ENCODE measurements at regions not wholly inside any gene's neighbourhood (a gene's known extent, or its start where the extent isn't known, plus 50 kb on each side); places are given as distances from the start of the nearest gene placed in this dataset.
A peak's percentile ranks its signal among the peaks of the same experiment; 100 is the strongest.
"Not testable (repeated sequence)": the region's sequence is repeated elsewhere in the genome, so short reads cannot be mapped to it uniquely, and the experiment has no call there.

GRCh38 chr6:120854583-120854982, 479.7 kb downstream of the TBC1D32 start:
- in situ Hi-C loops (cut with HindIII; ENCODE audit: low sequenced_read_pairs): no loop called here
- no peak for DNase-seq (ENCODE audit: low spot score)

DNA sequence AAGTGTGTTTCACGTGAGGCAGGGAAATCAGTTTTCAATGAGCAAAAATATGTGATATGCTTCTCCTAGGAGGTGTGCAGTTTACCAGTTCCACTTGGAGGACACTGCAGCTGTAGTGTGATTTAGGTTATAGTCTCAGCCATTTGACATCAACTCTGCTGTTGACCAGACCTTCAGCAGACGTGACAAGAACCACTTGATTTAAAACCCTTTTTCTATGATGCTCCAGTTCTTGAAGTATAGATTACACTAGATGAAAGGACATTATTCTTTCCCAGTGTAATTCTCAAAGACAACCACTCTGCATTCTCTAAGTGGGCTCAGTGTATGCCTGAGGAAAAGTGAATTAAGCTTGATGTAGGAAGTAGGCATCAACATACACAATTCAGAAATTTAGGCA, 480.8 kb downstream of the TBC1D32 start:
- in situ Hi-C loops (cut with HindIII; ENCODE audit: low sequenced_read_pairs): no loop called here
- DNase-seq (ENCODE audit: low spot score): no peak

DNA sequence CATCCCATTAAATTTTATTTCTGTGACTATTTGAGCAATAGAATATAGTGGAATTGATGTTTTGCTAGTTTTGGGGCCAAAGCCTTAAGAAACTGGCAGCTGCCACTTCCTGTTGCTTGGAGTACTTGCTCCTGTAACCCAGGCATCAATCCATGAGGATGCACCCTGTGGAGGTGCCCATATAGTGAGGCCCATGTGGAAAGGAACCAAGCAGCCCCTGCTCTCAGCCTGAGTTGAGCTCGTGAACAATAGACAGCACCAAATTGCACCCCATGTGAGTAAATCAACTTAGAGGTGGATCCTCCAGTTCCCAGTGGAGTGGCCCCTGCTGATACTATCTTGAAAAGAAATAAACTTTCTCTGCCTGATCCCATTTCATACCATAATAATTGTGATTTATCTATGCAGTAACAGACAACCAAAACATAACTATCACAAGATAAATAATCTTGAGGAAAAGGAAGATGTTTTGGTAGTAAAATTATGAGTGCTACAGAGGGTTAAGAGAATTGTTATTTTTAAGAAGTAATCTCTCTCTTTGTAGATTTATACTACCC, 481.9 kb downstream of the TBC1D32 start:
- in situ Hi-C loops (cut with HindIII; ENCODE audit: low sequenced_read_pairs): no loop called here
- no peak for DNase-seq (ENCODE audit: low spot score)

DNA sequence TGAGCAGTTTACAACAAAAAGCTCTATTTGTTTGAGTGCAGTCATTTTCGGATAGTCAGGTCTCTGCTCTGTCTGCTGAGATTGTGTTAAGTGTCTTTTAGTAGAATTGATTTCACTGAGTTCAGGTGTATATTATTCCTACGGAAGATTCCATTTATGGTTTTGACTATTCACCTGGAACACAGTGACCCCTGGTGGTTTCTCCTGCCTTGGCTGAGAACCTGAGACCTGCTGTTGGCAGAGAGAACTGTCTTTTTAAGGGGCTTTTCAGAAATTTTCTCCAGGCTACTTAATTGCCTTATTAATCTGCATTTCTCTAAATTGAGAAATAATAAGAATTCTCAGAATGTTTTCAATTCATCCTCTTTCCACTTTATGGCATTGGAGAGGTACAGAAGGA, 508.0 kb downstream of the TBC1D32 start:
- DNase-seq (ENCODE audit: low spot score): peak; percentile 17
- in situ Hi-C loops (cut with HindIII; ENCODE audit: low sequenced_read_pairs): no loop called here

GRCh38 chr6:120816794-120817193, 517.5 kb downstream of the TBC1D32 start:
- DNase-seq (ENCODE audit: low spot score): no peak
- in situ Hi-C loops (cut with HindIII; ENCODE audit: low sequenced_read_pairs): no loop called here

DNA sequence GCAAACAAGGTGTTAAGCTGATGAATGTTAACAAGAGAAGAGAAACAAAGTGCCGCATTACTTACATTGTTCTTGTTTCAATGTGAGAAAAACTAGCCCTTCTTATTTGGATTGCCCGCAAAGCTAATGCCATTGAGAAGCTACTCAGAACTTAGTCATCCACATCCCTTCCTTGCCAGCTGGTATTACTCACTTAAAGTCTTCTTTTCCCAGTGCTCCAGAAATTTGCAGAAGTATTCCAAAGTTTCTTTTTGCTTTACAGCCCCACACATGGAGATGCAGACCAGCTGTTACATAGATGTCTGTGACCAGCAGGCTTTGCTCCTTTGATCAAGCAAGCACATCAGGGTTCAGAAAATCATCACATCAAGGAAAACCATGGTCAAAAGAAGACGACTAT, 529.0 kb downstream of the TBC1D32 start:
- no peak for DNase-seq (ENCODE audit: low spot score)

GRCh38 chr6:120804612-120805011, 529.7 kb downstream of the TBC1D32 start:
- DNase-seq (ENCODE audit: low spot score): no peak
- in situ Hi-C loops (cut with HindIII; ENCODE audit: low sequenced_read_pairs): no loop called here

More for the DNA sequence above, 529.0 kb downstream of the TBC1D32 start:
- in situ Hi-C loops (cut with HindIII; ENCODE audit: low sequenced_read_pairs): no loop called here

DNA sequence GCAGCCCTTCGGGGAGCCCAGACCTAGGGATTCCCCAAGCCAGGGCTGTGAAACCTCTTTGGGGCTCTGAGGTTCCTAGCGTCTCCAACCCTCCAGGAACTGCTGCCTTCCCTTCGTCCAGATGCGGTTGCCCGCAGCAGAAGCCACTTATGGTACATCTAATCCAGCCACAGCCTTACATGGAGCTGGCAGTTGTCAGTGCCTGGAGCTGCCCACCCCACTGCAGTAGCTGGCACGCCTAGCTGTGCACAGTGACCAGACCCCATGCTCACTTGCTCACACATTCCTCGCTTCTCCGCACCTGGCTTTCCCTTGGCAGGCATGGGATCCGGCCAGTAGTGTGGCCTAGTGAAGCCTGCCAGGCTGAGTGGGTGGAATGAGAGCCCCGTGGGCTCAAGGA, 547.6 kb downstream of the TBC1D32 start:
- no peak for DNase-seq (ENCODE audit: low spot score)

DNA sequence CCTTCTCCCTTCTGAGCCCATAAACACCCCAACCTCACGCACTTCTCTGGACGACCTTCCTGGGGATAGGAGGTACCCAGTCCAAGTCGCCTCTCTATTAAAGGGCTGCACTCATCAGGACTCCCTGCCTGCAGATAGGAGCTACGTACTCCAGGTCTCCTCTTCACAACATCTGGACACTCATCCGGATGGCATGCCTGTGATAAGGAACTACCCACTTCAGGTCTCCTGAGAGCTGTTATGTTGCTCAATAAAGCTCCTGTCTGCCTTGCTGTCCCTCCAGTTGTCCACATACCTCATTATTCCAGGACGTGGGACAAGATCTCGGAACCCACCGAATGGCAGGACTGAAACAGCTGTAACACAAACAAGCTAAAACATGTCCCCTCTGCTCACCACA, 548.0 kb downstream of the TBC1D32 start:
- in situ Hi-C loops (cut with HindIII; ENCODE audit: low sequenced_read_pairs): no loop called here
- no peak for DNase-seq (ENCODE audit: low spot score)

More for the DNA sequence above, 547.6 kb downstream of the TBC1D32 start:
- in situ Hi-C loops (cut with HindIII; ENCODE audit: low sequenced_read_pairs): no loop called here

DNA sequence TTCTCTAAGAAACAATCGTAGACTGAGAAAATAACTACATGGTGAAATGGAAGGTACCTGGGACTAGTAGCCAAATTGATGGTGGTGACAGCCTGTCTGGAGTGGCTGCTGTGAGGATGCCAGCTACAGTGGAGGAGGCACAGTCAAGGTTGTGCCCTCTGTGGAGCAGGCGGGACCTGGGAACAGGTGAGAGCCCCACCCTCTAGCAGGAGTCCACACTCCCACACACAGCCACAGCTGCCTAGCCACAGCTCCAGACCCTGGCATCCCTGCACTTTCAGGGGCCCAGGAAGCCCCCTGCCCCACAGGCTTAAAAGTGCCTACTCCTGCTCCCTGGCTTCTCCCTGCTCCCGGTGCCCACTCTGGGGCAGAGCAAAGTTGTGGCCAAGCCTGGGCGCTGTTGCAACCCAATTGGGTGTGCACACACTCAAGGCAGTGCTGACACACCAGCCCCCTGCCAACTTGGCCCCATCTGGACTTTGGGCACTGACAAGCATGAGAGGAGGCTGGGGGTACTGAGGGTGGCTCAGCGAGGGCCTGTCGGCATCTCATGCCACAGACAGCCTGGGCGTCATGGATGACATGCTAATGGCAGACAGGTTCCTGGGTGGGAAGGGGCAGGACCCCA, 548.7 kb downstream of the TBC1D32 start:
- in situ Hi-C loops (cut with HindIII; ENCODE audit: low sequenced_read_pairs): no loop called here

DNA sequence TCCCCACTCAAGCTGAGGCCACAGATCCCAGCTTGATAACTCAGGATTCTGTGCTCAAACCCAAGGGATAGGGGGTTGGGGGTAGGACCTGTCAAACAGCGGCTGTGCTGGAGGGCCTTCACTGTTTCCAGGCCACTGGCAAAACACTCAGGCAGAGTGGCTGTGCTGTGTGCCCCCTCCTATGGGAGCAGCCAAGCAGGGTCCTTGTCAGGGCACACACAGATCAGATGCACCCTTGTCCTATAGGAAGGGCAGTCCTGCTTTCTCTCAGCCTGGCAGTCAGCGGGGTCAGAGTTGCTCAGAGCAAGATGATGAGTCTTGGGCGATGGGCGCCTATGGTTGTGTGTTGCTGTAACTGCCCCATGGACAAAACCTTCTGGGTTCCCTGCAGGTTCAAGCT, 554.8 kb downstream of the TBC1D32 start:
- no peak for DNase-seq (ENCODE audit: low spot score)
- in situ Hi-C loops (cut with HindIII; ENCODE audit: low sequenced_read_pairs): no loop called here

More for the DNA sequence above, 548.7 kb downstream of the TBC1D32 start:
- DNase-seq (ENCODE audit: low spot score): no peak

GRCh38 chr6:120775698-120776097, 558.6 kb downstream of the TBC1D32 start:
- in situ Hi-C loops (cut with HindIII; ENCODE audit: low sequenced_read_pairs): no loop called here
- no peak for DNase-seq (ENCODE audit: low spot score)

DNA sequence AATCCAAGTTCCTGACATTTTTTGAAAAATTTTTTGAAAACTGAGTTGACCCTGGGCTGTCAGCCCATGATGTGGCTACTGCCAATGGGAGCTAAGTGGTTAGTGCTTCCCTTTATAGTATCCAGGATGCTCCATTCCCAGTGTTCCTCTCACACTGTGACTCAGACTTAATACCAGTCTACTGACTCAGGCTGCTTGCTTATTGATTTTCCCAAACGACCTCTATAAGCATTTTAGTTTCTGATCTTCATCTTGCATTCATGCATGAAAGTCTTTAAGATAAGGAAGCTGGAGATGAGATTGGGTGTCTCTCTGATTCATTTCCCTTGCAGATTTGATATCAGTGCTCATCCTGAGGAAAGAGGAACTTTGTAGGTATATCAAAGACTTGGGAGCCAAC, 560.0 kb downstream of the TBC1D32 start:
- in situ Hi-C loops (cut with HindIII; ENCODE audit: low sequenced_read_pairs): no loop called here
- no peak for DNase-seq (ENCODE audit: low spot score)

DNA sequence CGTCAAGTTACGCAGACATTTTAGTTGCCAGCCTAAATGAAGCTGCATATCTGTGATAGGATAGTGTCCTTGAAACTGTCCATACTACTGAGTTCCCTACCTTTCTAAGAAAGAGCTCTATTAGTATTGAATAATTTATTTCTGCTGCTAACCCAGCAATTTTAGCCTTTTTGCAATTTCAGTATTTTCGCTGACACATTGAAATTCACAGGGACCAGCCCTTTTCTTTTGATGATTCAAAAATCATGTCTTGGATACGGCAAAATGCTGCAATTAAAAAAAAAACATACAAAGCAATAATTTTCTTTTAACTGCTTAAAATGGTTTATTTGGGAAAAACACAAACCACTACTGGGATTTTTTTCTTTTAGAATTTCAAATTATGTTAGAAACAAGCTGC, 563.3 kb downstream of the TBC1D32 start:
- DNase-seq (ENCODE audit: low spot score): no peak
- in situ Hi-C loops (cut with HindIII; ENCODE audit: low sequenced_read_pairs): no loop called here

GRCh38 chr6:120764312-120764711, 570.0 kb downstream of the TBC1D32 start:
- no peak for DNase-seq (ENCODE audit: low spot score)
- in situ Hi-C loops (cut with HindIII; ENCODE audit: low sequenced_read_pairs): no loop called here

DNA sequence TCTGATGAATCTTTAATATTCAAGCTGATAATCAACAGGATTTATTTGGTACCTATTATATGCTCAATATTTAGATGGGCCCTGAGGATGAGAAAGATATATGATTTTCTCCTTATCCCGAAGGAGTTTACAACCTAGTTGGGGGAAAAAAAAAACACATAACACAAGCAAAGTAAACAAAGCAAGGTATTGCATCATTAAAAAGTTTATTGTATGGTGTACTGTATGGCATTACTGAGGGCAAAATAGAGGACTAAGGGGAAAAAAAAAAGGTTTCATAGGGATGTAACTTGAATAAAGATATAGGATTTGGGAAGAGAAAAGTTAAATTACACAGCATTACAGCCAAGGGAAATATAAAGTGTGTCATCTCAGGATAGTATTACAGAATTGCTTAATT, 574.7 kb downstream of the TBC1D32 start:
- DNase-seq (ENCODE audit: low spot score): no peak
- in situ Hi-C loops (cut with HindIII; ENCODE audit: low sequenced_read_pairs): no loop called here

- in situ Hi-C loops (cut with HindIII; ENCODE audit: low sequenced_read_pairs); DNase-seq (ENCODE audit: low spot score): not testable (repeated sequence)
Observed at GRCh38 chr6:120748574-120748973, 585.7 kb downstream of the TBC1D32 start.

- DNase-seq (ENCODE audit: low spot score): no peak
- in situ Hi-C loops (cut with HindIII; ENCODE audit: low sequenced_read_pairs): no loop called here
Observed at GRCh38 chr6:120736740-120737139, 597.5 kb downstream of the TBC1D32 start.

DNA sequence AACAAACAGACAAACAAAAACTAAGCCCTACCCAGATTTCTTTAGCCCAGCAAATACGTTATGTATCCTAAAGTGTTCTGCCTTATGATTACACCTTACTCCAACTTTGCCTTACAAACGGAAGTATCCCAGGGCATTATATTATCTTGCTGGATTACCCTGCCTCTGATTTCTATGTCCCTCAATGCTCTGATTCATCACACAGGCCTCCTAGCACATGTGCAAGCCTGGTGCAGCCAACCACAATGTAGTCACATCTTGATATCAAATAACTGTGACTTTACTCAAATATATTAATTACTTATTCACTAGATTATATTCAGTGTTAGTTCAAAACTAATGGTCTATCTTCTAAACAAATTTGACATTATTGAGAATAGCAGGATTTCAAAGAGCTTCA, 598.6 kb downstream of the TBC1D32 start:
- in situ Hi-C loops (cut with HindIII; ENCODE audit: low sequenced_read_pairs): no loop called here
- DNase-seq (ENCODE audit: low spot score): no peak

- in situ Hi-C loops (cut with HindIII; ENCODE audit: low sequenced_read_pairs): no loop called here
Observed at GRCh38 chr6:120711255-120711654, 623.0 kb downstream of the TBC1D32 start.

DNA sequence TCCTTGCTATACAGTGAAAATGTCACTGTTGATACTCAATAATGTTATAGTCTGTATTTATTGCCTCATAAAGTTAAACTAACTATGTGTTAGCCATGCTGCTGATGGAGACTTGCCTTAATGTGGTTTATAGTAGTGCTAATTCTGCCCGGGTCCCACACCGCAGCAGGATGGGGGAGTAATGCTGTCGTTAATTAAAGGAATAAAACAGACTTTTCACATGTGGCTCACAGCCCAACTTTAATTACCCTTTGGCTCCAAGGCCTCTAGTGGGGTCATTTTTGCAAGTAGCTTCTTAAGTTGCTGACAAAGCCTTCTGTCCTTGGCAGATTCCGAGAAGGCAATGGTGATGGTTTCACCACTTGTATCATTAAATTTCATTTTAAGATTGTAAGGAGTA, 634.3 kb downstream of the TBC1D32 start:
- no peak for DNase-seq (ENCODE audit: low spot score)
- in situ Hi-C loops (cut with HindIII; ENCODE audit: low sequenced_read_pairs): no loop called here

More at GRCh38 chr6:120711255-120711654, 623.0 kb downstream of the TBC1D32 start:
- no peak for DNase-seq (ENCODE audit: low spot score)

Measured in G401 (cell line).